OCI-LY1 (cell line): ENCODE measurements at regions not wholly inside any gene's neighbourhood (a gene's known extent, or its start where the extent isn't known, plus 50 kb on each side); places are given as distances from the start of the nearest gene placed in this dataset.

Experiments used
- EZH2 ChIP-seq: fragments of 200-600 bp; sonication (generic), shearing (Covaris generic); IDR thresholded peaks from 2 replicates; pipeline ENCODE4 v1.8.0; 2017; ENCODE audit warnings: borderline replicate concordance, mixed run types, mild to moderate bottlenecking, antibody characterized with exemption, low read length, moderate library complexity, mixed read lengths
- TF ChIP-seq, protein P1 (sequence below): fragments of 200-600 bp; sonication (generic), shearing (Covaris generic); IDR thresholded peaks from 2 replicates; pipeline ENCODE4 v1.5.1; 2017; ENCODE audit warnings: mild to moderate bottlenecking, antibody characterized with exemption, low read length, moderate library complexity, mixed read lengths

DNA sequence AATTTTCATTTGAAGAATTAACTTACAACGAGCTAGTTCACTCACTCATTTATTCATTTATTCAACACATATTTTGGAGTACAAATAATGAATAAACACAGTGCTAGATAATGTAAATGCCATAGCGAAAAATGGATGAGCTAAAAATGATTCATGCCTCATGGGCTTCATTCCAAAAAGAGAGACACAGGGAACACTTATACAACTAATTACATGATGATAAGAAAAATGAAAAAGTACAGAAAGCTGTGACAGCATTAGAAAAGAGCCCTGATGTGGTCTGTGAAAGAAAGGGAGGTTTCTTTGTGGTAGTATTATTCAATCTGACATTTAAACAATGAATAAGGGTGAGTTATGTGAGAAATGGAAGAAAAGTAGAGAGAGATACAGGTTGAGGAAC lies 726.4 kb downstream of the AMY1C start:
- no peak for TF ChIP-seq EZH2
- TF ChIP-seq, protein P1, sequence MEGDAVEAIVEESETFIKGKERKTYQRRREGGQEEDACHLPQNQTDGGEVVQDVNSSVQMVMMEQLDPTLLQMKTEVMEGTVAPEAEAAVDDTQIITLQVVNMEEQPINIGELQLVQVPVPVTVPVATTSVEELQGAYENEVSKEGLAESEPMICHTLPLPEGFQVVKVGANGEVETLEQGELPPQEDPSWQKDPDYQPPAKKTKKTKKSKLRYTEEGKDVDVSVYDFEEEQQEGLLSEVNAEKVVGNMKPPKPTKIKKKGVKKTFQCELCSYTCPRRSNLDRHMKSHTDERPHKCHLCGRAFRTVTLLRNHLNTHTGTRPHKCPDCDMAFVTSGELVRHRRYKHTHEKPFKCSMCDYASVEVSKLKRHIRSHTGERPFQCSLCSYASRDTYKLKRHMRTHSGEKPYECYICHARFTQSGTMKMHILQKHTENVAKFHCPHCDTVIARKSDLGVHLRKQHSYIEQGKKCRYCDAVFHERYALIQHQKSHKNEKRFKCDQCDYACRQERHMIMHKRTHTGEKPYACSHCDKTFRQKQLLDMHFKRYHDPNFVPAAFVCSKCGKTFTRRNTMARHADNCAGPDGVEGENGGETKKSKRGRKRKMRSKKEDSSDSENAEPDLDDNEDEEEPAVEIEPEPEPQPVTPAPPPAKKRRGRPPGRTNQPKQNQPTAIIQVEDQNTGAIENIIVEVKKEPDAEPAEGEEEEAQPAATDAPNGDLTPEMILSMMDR: no peak
